ENCODE measurements at regions not wholly inside any gene's neighbourhood (a gene's known extent, or its start where the extent isn't known, plus 50 kb on each side); places are given as distances from the start of the nearest gene placed in this dataset.
"Not testable (repeated sequence)": the region's sequence is repeated elsewhere in the genome, so short reads cannot be mapped to it uniquely, and the experiment has no call there.

- H3K9me3 Mint-ChIP-seq = no peaks in the 10 kb centered on the region
- no peaks in the 10 kb centered on the region for H3K36me3 Mint-ChIP-seq (ENCODE audit: low read depth)
- no peak overlapping the region for H3K4me3 Mint-ChIP-seq
- DNase-seq (ENCODE audit: low read depth, low spot score) = no peak
- H3K4me1 Mint-ChIP-seq = no peaks in the 10 kb centered on the region
- no peak overlapping the region for H3K27ac Mint-ChIP-seq (ENCODE audit: unreplicated experiment)
- TF ChIP-seq, protein P1, sequence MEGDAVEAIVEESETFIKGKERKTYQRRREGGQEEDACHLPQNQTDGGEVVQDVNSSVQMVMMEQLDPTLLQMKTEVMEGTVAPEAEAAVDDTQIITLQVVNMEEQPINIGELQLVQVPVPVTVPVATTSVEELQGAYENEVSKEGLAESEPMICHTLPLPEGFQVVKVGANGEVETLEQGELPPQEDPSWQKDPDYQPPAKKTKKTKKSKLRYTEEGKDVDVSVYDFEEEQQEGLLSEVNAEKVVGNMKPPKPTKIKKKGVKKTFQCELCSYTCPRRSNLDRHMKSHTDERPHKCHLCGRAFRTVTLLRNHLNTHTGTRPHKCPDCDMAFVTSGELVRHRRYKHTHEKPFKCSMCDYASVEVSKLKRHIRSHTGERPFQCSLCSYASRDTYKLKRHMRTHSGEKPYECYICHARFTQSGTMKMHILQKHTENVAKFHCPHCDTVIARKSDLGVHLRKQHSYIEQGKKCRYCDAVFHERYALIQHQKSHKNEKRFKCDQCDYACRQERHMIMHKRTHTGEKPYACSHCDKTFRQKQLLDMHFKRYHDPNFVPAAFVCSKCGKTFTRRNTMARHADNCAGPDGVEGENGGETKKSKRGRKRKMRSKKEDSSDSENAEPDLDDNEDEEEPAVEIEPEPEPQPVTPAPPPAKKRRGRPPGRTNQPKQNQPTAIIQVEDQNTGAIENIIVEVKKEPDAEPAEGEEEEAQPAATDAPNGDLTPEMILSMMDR (conservative IDR thresholded peaks at IDR 0.05) = no peak
- peaks cover 4% of the 10 kb centered on the region for H3K27me3 Mint-ChIP-seq (ENCODE audit: low read depth)
Observed at GRCh38 chr6:135555550-135555949, 58.0 kb upstream of the AHI1 start.

DNA sequence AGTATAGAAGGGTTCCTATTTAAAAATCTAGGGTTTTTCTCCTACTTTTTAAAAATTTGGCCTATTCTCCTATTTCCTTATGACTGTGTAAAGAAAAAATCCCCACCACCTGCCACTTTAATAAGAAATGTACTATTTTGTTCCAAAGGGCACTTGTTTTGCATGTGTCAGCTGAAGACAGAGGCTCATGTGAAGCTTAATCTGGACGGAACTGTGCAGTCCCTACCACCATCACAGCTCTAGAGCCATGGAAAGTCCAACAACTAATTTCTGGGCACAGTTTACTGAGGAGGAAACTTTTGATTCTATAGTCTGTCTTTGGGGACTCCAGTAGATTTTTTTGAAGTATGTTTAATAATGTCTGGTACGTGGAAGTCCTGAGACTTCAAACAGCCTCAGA, 60.0 kb upstream of the AHI1 start:
- Mint-ChIP-seq H3K4me3 (no peak overlapping the region), H3K4me1 (no peaks in the 10 kb centered on the region), H3K27ac (ENCODE audit: unreplicated experiment) (no peak overlapping the region), H3K36me3 (ENCODE audit: low read depth) (no peaks in the 10 kb centered on the region), H3K27me3 (ENCODE audit: low read depth) (peaks cover 3% of the 10 kb centered on the region), H3K9me3 (no peaks in the 10 kb centered on the region)
- TF ChIP-seq, protein P1 (conservative IDR thresholded peaks at IDR 0.05) = no peak
- no peak for DNase-seq (ENCODE audit: low read depth, low spot score)

DNA sequence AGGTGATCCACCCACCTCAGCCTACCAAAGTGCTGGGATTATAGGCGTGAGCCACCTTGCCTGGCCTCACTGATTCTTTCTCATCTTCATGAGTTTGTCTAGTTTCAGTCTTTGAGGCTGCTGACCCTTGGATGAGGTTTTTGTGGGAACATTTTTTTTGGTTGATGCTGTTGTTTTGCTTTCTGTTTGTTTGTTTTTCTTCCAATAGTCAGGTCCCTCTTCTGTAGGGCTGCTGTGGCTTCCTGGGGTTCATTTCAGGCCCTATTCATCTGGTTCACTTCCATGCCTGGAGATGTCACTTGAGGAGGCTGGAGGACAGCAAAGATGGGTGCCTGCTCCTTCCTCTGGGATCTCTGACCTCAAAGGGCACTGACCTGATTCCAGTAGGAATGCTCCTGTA, 68.1 kb upstream of the AHI1 start:
- not testable (repeated sequence) for H3K4me3 Mint-ChIP-seq; H3K27me3 Mint-ChIP-seq (ENCODE audit: low read depth)

DNA sequence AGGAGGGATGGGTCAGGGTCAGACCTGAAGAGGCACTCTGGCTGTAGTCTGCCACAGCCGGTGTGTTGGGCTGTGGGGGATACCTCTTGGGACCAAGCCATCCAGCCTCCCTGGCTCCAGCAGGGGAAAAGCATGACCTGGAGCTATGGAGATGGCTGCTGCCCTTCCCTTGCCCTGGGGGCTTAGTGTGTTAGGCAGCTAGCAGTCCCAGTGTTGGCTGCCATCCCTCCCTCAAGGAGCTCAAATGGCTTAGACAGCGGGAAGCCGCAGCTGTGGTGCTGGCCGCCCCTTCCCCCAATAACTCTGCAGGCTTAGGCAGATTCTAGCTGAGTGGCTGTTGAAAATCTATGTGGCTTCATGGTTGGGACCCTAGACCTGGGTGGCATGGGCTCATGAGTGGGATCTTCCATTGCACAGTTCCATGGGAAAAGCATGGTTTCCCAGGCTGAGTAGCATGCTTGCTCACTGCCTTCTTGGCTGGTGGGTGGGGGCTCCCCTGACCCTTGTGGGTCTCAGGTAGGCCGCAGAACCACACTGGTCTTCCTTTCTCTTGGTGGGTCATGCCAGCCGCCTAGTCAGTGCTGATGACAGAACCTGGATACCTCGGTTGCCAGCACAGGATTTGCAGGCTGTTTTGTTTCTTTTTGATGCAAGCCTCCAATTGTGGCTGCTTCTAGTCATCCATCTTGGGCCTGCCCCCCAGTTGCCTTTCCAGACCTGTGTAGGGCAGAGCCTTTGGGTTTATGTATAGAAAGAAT, 69.0 kb upstream of the AHI1 start:
- Mint-ChIP-seq H3K4me3 (no peak overlapping the region), H3K4me1 (no peaks in the 10 kb centered on the region), H3K27ac (ENCODE audit: unreplicated experiment) (no peak overlapping the region), H3K36me3 (ENCODE audit: low read depth) (no peaks in the 10 kb centered on the region), H3K9me3 (no peaks in the 10 kb centered on the region), H3K27me3 (ENCODE audit: low read depth) (peaks cover 9% of the 10 kb centered on the region)
- DNase-seq (ENCODE audit: low read depth, low spot score) = no peak
- TF ChIP-seq, protein P1 (conservative IDR thresholded peaks at IDR 0.05) = no peak

More for the DNA sequence above, 68.1 kb upstream of the AHI1 start:
- H3K9me3 Mint-ChIP-seq; H3K27ac Mint-ChIP-seq (ENCODE audit: unreplicated experiment); DNase-seq (ENCODE audit: low read depth, low spot score); H3K4me1 Mint-ChIP-seq; H3K36me3 Mint-ChIP-seq (ENCODE audit: low read depth): not testable (repeated sequence)

- H3K4me1 Mint-ChIP-seq = no peaks in the 10 kb centered on the region
- H3K27me3 Mint-ChIP-seq (ENCODE audit: low read depth) = peaks cover 6% of the 10 kb centered on the region
- no peaks in the 10 kb centered on the region for H3K9me3 Mint-ChIP-seq
- H3K36me3 Mint-ChIP-seq (ENCODE audit: low read depth) = no peaks in the 10 kb centered on the region
- no peak overlapping the region for H3K4me3 Mint-ChIP-seq
- TF ChIP-seq, protein P1 (conservative IDR thresholded peaks at IDR 0.05) = no peak
- no peak overlapping the region for H3K27ac Mint-ChIP-seq (ENCODE audit: unreplicated experiment)
- DNase-seq (ENCODE audit: low read depth, low spot score) = no peak
Observed at GRCh38 chr6:135567375-135568083, 70.0 kb upstream of the AHI1 start.

GRCh38 chr6:135568379-135568778, 70.8 kb upstream of the AHI1 start:
- no peaks in the 10 kb centered on the region for H3K4me1 Mint-ChIP-seq
- no peak for DNase-seq (ENCODE audit: low read depth, low spot score)
- no peaks in the 10 kb centered on the region for H3K36me3 Mint-ChIP-seq (ENCODE audit: low read depth)
- H3K27ac Mint-ChIP-seq (ENCODE audit: unreplicated experiment) = no peak overlapping the region
- no peak overlapping the region for H3K4me3 Mint-ChIP-seq
- H3K9me3 Mint-ChIP-seq = no peaks in the 10 kb centered on the region
- TF ChIP-seq, protein P1 (conservative IDR thresholded peaks at IDR 0.05) = no peak
- H3K27me3 Mint-ChIP-seq (ENCODE audit: low read depth) = peaks cover 1% of the 10 kb centered on the region

Data from neural crest cell (in vitro differentiated cells).